Neutrophil (primary cell): ENCODE measurements at regions not wholly inside any gene's neighbourhood (a gene's known extent, or its start where the extent isn't known, plus 50 kb on each side); places are given as distances from the start of the nearest gene placed in this dataset.

Experiments
- H3K27ac ChIP-seq: fragments of 200-600 bp; sonication (generic); 2 replicates; pipeline ENCODE4 v1.5.1; 2016; ENCODE audit warnings: mild to moderate bottlenecking, moderate library complexity
- H3K27me3 ChIP-seq: fragments of 200-600 bp; sonication (generic); 2 replicates; pipeline ENCODE4 v1.6.0; 2016; ENCODE audit warnings: mild to moderate bottlenecking
- H3K36me3 ChIP-seq: fragments of 200-600 bp; sonication (generic); 2 replicates; pipeline ENCODE4 v1.5.1; 2017
- H3K4me1 ChIP-seq, 2 experiments: fragments of 200-600 bp in 1 of 2; sonication (generic) in 1 of 2; 1 replicate in 1 of 2; 2 replicates in 1 of 2; pipeline versions ENCODE4 v1.5.1 to v1.6.1; 2013 to 2016; ENCODE audit warnings: low read depth in 1 of 2, low read length in 1 of 2, mild to moderate bottlenecking in 1 of 2, moderate library complexity in 1 of 2; ENCODE audit not compliant: control insufficient read depth in 1 of 2, insufficient read depth in 1 of 2
- H3K4me3 ChIP-seq, 2 experiments: fragments of 200-600 bp in 1 of 2; sonication (generic) in 1 of 2; 1 replicate in 1 of 2; 2 replicates in 1 of 2; pipeline ENCODE4 v1.5.1; 2013 to 2016; ENCODE audit warnings: low read depth in 1 of 2, low read length in 1 of 2, mild to moderate bottlenecking in 1 of 2, moderate library complexity in 1 of 2
- H3K9me3 ChIP-seq: fragments of 200-600 bp; sonication (generic); 2 replicates; pipeline ENCODE4 v1.5.1; 2016
- TF ChIP-seq, protein P1 (sequence below): fragments of 200-600 bp; sonication (generic); IDR thresholded peaks from 2 replicates; pipeline ENCODE4 v1.5.1; 2016; ENCODE audit warnings: antibody characterized with exemption

DNA sequence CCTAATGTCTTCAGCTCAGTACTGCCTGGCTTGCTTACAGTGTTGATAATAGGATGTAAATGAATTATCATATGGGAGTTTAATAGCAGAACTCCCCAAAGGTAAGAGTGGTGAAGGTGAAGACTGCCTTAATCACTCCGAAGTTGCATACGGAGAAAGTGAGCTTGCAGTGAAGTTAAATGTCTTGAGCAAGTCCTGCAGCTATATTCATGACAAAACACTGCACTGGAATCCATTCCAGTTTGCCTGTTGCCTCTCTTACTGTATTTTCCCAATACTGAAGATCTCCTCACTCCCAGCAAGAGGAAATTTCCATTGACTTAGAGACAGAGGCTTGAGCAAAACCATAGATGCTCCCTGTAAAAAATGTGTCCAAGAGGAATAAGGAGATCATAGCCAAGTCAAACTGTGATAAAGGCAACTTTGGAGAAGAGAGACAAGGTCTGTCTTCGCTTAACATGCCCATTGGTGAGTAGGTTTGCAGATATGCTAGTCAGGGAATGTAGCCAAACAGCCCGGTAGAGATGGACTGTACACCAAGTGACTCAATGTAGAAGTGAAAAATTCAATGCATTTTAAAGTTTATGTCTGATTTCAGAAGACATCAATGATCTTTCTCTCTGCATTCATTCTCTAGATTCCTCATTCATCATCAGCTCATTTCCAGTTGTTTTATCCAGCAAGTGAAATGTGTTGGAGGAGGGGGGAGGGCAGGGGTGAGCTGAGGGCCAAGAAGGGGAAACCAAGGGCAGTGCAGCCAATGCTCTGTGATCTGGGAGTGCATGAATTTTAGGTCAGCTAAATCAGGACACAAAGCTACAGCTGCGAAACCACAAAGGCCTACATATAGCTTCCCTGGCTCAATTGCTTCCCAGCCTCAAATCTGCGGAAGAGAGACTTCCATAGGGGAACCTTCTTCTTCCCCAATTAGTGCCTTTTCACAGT, 667.1 kb upstream of the NR2F2 start:
- Histone ChIP-seq H3K4me3 (no peak overlapping the region), H3K36me3 (no peaks in the 10 kb centered on the region), H3K4me1 (no peaks in the 10 kb centered on the region), H3K27ac (no peak overlapping the region), H3K27me3 (no peaks in the 10 kb centered on the region), H3K9me3 (no peaks in the 10 kb centered on the region)
- TF ChIP-seq, protein P1, sequence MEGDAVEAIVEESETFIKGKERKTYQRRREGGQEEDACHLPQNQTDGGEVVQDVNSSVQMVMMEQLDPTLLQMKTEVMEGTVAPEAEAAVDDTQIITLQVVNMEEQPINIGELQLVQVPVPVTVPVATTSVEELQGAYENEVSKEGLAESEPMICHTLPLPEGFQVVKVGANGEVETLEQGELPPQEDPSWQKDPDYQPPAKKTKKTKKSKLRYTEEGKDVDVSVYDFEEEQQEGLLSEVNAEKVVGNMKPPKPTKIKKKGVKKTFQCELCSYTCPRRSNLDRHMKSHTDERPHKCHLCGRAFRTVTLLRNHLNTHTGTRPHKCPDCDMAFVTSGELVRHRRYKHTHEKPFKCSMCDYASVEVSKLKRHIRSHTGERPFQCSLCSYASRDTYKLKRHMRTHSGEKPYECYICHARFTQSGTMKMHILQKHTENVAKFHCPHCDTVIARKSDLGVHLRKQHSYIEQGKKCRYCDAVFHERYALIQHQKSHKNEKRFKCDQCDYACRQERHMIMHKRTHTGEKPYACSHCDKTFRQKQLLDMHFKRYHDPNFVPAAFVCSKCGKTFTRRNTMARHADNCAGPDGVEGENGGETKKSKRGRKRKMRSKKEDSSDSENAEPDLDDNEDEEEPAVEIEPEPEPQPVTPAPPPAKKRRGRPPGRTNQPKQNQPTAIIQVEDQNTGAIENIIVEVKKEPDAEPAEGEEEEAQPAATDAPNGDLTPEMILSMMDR, result no peak

DNA sequence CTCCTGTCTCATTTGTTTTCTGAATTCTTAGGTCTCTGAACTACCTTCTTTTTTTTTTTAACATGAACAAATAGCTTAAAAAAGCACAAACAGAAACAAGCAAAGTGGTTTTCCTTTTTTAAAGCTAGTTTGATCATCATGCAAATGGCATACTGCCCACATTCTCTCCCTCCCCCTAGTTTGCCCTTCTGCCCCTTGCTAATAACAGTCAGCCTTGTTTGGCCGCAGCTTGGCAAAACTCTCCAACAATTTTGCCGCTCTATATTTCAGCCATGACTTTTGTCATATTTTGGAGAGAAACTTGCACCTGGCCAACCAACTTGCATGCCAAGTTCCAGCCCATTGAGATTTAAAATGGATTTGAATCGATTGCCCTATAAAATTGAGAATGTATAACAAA, 666.0 kb upstream of the NR2F2 start:
- Histone ChIP-seq H3K4me3 (no peak overlapping the region), H3K27me3 (no peaks in the 10 kb centered on the region), H3K9me3 (no peaks in the 10 kb centered on the region), H3K27ac (no peak overlapping the region), H3K36me3 (no peaks in the 10 kb centered on the region), H3K4me1 (no peaks in the 10 kb centered on the region)
- TF ChIP-seq, protein P1, result no peak

DNA sequence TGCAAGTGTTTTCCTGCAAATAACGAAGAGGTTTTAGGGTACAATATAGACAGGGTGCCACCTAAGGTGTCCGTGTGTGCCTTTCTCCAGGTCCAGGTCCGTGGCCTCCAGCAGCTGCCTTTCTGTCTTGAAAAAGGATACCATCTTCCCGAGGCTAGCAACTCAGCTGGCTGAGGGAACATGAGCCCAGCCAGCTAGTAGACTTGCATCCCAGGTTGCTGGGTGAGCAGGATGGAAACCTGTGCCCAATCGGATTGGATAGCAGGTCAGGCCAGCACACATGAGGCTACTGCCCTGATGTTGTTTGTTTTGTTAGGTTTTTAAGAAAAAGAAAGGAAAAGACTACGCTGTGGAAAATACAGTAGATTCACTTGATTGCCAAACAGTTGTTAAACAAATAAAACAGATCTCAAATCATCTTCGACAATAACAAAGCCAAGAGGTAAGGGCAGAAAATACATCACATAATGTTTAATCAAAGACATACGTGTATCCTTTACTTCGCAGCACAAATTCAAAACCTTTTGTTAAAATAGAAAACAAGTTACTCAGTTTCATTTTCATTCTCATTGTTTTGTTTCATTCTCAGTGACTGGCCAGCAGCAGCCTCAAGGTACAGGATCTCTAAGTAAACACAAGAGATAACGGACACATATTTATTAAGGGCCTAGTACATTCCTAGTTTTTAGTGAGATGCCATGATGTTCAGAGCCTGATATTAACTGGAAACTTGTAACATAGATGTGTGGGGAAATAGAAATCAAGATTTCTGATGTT, 661.2 kb upstream of the NR2F2 start:
- Histone ChIP-seq H3K4me3 (no peak overlapping the region), H3K27ac (no peak overlapping the region), H3K36me3 (no peaks in the 10 kb centered on the region), H3K27me3 (no peaks in the 10 kb centered on the region), H3K4me1 (no peaks in the 10 kb centered on the region), H3K9me3 (no peaks in the 10 kb centered on the region)
- TF ChIP-seq, protein P1, result no peak

DNA sequence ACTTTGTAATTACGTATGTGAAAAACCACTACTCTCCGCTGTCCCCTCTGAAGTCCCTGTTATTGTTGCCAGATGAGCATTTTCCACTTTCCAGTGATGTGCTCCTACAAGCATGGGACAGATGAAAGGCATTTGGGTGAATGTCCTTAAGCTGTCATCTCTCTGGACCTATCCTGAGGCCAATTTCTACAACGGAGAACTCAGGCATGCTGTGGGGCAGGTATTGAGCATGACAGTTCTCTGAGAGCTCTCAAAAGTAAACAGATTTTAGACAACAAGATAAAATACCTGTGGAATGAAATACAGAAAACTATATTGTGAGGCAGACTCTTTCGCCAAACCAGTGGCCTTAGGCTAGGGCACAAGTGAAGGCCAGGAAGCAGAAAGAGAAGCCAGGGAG, 656.5 kb upstream of the NR2F2 start:
- H3K9me3 ChIP-seq, result no peaks in the 10 kb centered on the region
- H3K4me1 ChIP-seq, result no peaks in the 10 kb centered on the region
- H3K36me3 ChIP-seq, result no peaks in the 10 kb centered on the region
- no peak overlapping the region for H3K27ac ChIP-seq
- no peak overlapping the region for H3K4me3 ChIP-seq
- H3K27me3 ChIP-seq, result no peaks in the 10 kb centered on the region
- TF ChIP-seq, protein P1, result no peak

DNA sequence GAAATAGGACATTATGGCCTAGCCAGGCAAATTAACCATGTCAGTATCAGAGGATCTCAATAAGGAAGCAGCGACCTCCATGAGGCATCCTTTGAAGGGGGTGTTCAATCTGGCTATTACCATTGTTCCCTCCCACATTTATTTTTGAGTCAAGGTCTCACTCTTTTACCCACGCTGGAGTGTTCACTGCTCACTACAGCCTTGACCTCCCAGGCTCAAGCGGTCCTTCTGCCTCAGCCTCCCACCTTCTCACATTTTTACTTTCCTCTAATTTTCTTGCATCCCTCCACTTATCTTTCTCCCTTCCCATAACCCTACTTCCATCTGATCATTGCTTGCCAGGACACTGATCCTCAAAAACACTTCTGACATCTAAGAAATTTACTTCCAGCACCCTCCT, 654.0 kb upstream of the NR2F2 start:
- H3K4me3 ChIP-seq, result no peak overlapping the region
- H3K27ac ChIP-seq, result no peak overlapping the region
- H3K27me3 ChIP-seq, result no peaks in the 10 kb centered on the region
- no peaks in the 10 kb centered on the region for H3K36me3 ChIP-seq
- no peaks in the 10 kb centered on the region for H3K4me1 ChIP-seq
- no peaks in the 10 kb centered on the region for H3K9me3 ChIP-seq
- TF ChIP-seq, protein P1, result no peak
